Fibroblast of pulmonary artery (primary cell): ENCODE measurements at regions not wholly inside any gene's neighbourhood (a gene's known extent, or its start where the extent isn't known, plus 50 kb on each side); places are given as distances from the start of the nearest gene placed in this dataset.

Experiments used
- DNase-seq: peaks from one replicate; pipeline ENCODE4 v3.0.0-alpha.2; 2010; ENCODE audit warnings: low read depth
- H3K4me3 ChIP-seq: replicated peaks from 2 replicates; pipeline ENCODE4 v1.5.1; 2011; ENCODE audit warnings: low read depth, mild to moderate bottlenecking, control low read depth, low read length, moderate library complexity
- CTCF ChIP-seq: IDR thresholded peaks from 2 replicates; pipeline ENCODE4 v1.5.1; 2011; ENCODE audit warnings: mild to moderate bottlenecking, control low read depth, low read length, inconsistent platforms; ENCODE audit errors: missing control alignments

GRCh38 chr6:144586986-144587385, 301.9 kb downstream of the UTRN start:
- H3K4me3 ChIP-seq = no peak overlapping the region
- DNase-seq = no peak
- TF ChIP-seq CTCF = no peak

DNA sequence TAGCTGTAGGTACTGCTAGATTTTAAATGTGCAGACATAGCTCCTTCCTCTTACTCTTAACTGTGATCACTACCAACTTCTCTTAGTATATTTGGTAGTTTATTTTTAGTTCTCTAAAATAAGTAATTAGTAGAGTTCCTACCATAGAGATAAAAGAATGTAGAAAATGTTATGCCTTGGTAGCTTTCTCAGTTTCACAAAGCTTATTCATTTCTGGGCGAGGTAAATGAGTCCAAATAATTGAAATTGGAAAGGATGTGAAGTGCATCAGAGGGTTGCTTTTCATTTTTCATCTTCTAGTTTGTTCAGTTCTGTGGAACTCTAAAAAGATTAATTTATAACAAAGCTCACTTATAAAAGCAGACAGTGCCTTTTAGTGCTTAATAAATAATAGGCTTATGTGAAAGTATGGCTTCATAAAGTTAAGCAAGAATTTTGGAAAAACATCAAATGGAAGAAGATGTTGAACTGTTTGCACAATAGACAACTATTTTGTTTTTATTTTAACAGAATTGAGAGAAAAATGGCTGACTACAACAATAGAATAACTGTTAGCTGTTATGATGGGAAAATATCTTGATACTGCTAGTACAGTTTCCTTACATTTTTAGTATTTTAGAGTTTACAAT, 303.7 kb downstream of the UTRN start:
- peak; percentile 20 for DNase-seq
- H3K4me3 ChIP-seq = no peak overlapping the region
- TF ChIP-seq CTCF = no peak

DNA sequence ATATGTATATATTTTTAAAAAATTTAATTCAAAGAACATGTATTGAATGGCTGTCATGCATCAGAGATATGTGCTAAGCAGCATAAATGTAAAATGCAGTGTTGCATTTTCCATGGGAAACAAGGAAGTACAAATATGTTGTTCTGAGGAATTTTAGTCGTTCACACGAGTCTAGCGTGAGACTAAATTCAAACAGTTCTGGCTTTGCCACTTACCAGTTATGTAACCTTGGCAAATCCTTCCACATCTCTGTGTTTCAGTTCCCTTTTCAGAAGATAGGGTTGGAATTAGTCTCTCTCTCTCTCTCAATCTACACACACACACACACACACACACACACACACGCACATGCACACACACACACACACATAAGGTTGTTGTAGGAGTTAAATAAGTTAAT, 305.4 kb downstream of the UTRN start:
- no peak overlapping the region for H3K4me3 ChIP-seq
- no peak for DNase-seq

GRCh38 chr6:144593392-144593791, 308.3 kb downstream of the UTRN start:
- DNase-seq = no peak
- H3K4me3 ChIP-seq = no peak overlapping the region
- no peak for TF ChIP-seq CTCF

More for the DNA sequence above, 305.4 kb downstream of the UTRN start:
- no peak for TF ChIP-seq CTCF

- TF ChIP-seq CTCF = no peak
- DNase-seq = no peak
- no peak overlapping the region for H3K4me3 ChIP-seq
Measured at GRCh38 chr6:144594585-144594984, 309.4 kb downstream of the UTRN start.

DNA sequence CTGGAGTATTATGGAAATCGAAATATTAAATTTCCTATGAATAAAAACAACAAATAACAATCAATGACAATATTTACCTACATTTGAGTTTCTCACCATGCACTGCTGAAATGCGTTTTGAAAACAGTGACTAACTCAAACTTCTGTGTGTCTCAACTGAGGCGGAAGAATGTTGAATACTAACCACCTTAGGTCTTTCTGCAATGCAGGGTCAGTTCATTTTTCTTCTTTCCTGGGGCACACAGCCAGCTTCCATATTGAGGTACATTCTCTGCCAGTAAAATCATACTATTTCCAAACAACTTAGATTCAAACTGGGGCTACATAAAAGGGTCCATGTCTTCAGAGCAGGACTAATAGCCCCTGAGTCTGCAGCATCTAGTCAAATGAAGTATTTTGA, 310.1 kb downstream of the UTRN start:
- no peak overlapping the region for H3K4me3 ChIP-seq
- peak; percentile 26 for DNase-seq
- no peak for TF ChIP-seq CTCF

- DNase-seq = no peak
- no peak for TF ChIP-seq CTCF
- no peak overlapping the region for H3K4me3 ChIP-seq
Measured at GRCh38 chr6:144597511-144597910, 312.4 kb downstream of the UTRN start.
